MM.1S (cell line): ENCODE measurements at regions not wholly inside any gene's neighbourhood (a gene's known extent, or its start where the extent isn't known, plus 50 kb on each side); places are given as distances from the start of the nearest gene placed in this dataset.
A peak's percentile ranks its signal among the peaks of the same experiment; 100 is the strongest.
"Not testable (repeated sequence)": the region's sequence is repeated elsewhere in the genome, so short reads cannot be mapped to it uniquely, and the experiment has no call there.

ENCODE experiments used
- DNase-seq: peaks from one replicate; pipeline ENCODE4 v3.0.0-alpha.2; 2015
- H2AFZ ChIP-seq: fragments of 300-600 bp; sonication (generic); 2 replicates; pipeline ENCODE4 v1.6.0; 2016; ENCODE audit warnings: antibody characterized with exemption, low read length
- H3F3A ChIP-seq: fragments of 300-600 bp; sonication (generic); 2 replicates; pipeline ENCODE4 v1.6.1; 2016; ENCODE audit warnings: mild to moderate bottlenecking, antibody characterized with exemption, low read length, moderate library complexity, mixed read lengths; ENCODE audit not compliant: insufficient read depth
- H3K27ac ChIP-seq: fragments of 300-600 bp; sonication (generic); 2 replicates; pipeline ENCODE4 v1.5.1; 2016; ENCODE audit warnings: mild to moderate bottlenecking, low read length
- H3K27me3 ChIP-seq: fragments of 300-600 bp; sonication (generic); replicated peaks from 2 replicates; pipeline ENCODE4 v1.6.0; 2016; ENCODE audit warnings: low read length; ENCODE audit not compliant: insufficient read depth
- H3K36me3 ChIP-seq: fragments of 300-600 bp; sonication (generic); replicated peaks from 2 replicates; pipeline ENCODE4 v1.6.1; 2016; ENCODE audit warnings: mild to moderate bottlenecking, low read length, mixed read lengths; ENCODE audit not compliant: insufficient read depth
- H3K4me1 ChIP-seq: fragments of 300-600 bp; sonication (generic); 2 replicates; pipeline ENCODE4 v1.6.1; 2016; ENCODE audit warnings: low read length, mixed read lengths
- H3K4me2 ChIP-seq: fragments of 300-600 bp; sonication (generic); 2 replicates; pipeline ENCODE4 v1.6.0; 2016; ENCODE audit warnings: low read depth, low read length
- H3K4me3 ChIP-seq: fragments of 300-600 bp; sonication (generic); 2 replicates; pipeline ENCODE4 v1.5.1; 2016; ENCODE audit warnings: low read length, mixed read lengths
- H3K79me2 ChIP-seq: fragments of 300-600 bp; sonication (generic); 2 replicates; pipeline ENCODE4 v1.6.1; 2016; ENCODE audit warnings: mixed run types, low read length, mixed read lengths
- H3K9ac ChIP-seq: fragments of 300-600 bp; sonication (generic); 2 replicates; pipeline ENCODE4 v1.6.1; 2016; ENCODE audit warnings: low read length, mixed read lengths
- H3K9me2 ChIP-seq: fragments of 300-600 bp; sonication (generic); replicated peaks from 2 replicates; pipeline ENCODE4 v1.6.1; 2016; ENCODE audit warnings: mild to moderate bottlenecking, low read length, mixed read lengths; ENCODE audit not compliant: insufficient read depth
- H3K9me3 ChIP-seq: fragments of 300-600 bp; sonication (generic); replicated peaks from 2 replicates; pipeline ENCODE4 v1.6.1; 2016; ENCODE audit warnings: mild to moderate bottlenecking, low read length, mixed read lengths; ENCODE audit not compliant: insufficient read depth
- H4K20me1 ChIP-seq: fragments of 300-600 bp; sonication (generic); 2 replicates; pipeline ENCODE4 v1.6.1; 2016; ENCODE audit warnings: mild to moderate bottlenecking, low read length, moderate library complexity, mixed read lengths; ENCODE audit not compliant: insufficient read depth
- EZH2 ChIP-seq: fragments of 300-600 bp; sonication (generic); optimal IDR thresholded peaks from 2 replicates; pipeline ENCODE3; 2017; ENCODE audit warnings: low read depth, mild to moderate bottlenecking, antibody characterized with exemption, low read length, mixed read lengths
- EZH2phosphoT487 ChIP-seq: fragments of 300-600 bp; sonication (generic); IDR thresholded peaks from 2 replicates; pipeline ENCODE4 v1.6.1; 2018; ENCODE audit warnings: antibody characterized with exemption, low read length
- TF ChIP-seq, protein P1 (sequence below): fragments of 300-600 bp; sonication (generic); IDR thresholded peaks from 2 replicates; pipeline ENCODE4 v1.5.1; 2016; ENCODE audit warnings: antibody characterized with exemption, low read length, mixed read lengths

GRCh38 chr14:106613256-106613655 is 1086.9 kb downstream of the TMEM121 start:
- H3K36me3 ChIP-seq, result no peaks in the 10 kb centered on the region
- H4K20me1 ChIP-seq, result no peaks in the 10 kb centered on the region
- no peaks in the 10 kb centered on the region for H3K9me2 ChIP-seq
- H3K4me3 ChIP-seq, result no peak overlapping the region
- H2AFZ ChIP-seq, result no peak overlapping the region
- H3F3A ChIP-seq, result no peaks in the 10 kb centered on the region
- no peaks in the 10 kb centered on the region for H3K79me2 ChIP-seq
- DNase-seq, result no peak
- no peak overlapping the region for H3K4me2 ChIP-seq
- TF ChIP-seq EZH2 (no peak), EZH2phosphoT487 (no peak)
- TF ChIP-seq, protein P1, sequence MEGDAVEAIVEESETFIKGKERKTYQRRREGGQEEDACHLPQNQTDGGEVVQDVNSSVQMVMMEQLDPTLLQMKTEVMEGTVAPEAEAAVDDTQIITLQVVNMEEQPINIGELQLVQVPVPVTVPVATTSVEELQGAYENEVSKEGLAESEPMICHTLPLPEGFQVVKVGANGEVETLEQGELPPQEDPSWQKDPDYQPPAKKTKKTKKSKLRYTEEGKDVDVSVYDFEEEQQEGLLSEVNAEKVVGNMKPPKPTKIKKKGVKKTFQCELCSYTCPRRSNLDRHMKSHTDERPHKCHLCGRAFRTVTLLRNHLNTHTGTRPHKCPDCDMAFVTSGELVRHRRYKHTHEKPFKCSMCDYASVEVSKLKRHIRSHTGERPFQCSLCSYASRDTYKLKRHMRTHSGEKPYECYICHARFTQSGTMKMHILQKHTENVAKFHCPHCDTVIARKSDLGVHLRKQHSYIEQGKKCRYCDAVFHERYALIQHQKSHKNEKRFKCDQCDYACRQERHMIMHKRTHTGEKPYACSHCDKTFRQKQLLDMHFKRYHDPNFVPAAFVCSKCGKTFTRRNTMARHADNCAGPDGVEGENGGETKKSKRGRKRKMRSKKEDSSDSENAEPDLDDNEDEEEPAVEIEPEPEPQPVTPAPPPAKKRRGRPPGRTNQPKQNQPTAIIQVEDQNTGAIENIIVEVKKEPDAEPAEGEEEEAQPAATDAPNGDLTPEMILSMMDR, result no peak
- H3K9me3 ChIP-seq, result no peaks in the 10 kb centered on the region
- no peak overlapping the region for H3K27ac ChIP-seq
- H3K27me3 ChIP-seq, result no peaks in the 10 kb centered on the region
- H3K9ac ChIP-seq, result no peak overlapping the region
- no peaks in the 10 kb centered on the region for H3K4me1 ChIP-seq

GRCh38 chr14:106618471-106618951 is 1092.1 kb downstream of the TMEM121 start:
- TF ChIP-seq, protein P1, result peak; percentile 85
- H3K4me1 ChIP-seq, result not testable (repeated sequence)

GRCh38 chr14:106619606-106620005 is 1093.2 kb downstream of the TMEM121 start:
- H4K20me1 ChIP-seq, result no peaks in the 10 kb centered on the region
- no peak overlapping the region for H2AFZ ChIP-seq
- no peaks in the 10 kb centered on the region for H3K9me3 ChIP-seq
- no peaks in the 10 kb centered on the region for H3F3A ChIP-seq
- H3K4me3 ChIP-seq, result no peak overlapping the region
- no peak overlapping the region for H3K4me2 ChIP-seq
- TF ChIP-seq EZH2 (no peak), EZH2phosphoT487 (no peak)
- TF ChIP-seq, protein P1, result no peak
- H3K36me3 ChIP-seq, result no peaks in the 10 kb centered on the region
- no peaks in the 10 kb centered on the region for H3K79me2 ChIP-seq
- no peak overlapping the region for H3K27ac ChIP-seq
- H3K4me1 ChIP-seq, result no peaks in the 10 kb centered on the region
- H3K9ac ChIP-seq, result no peak overlapping the region
- no peak for DNase-seq
- no peaks in the 10 kb centered on the region for H3K9me2 ChIP-seq
- H3K27me3 ChIP-seq, result no peaks in the 10 kb centered on the region

More at GRCh38 chr14:106618471-106618951, 1092.1 kb downstream of the TMEM121 start:
- H4K20me1 ChIP-seq, H3K9me2 ChIP-seq, H3K27me3 ChIP-seq, H3K9me3 ChIP-seq, H3F3A ChIP-seq, H3K4me2 ChIP-seq, H3K27ac ChIP-seq, H3K36me3 ChIP-seq, H2AFZ ChIP-seq, H3K79me2 ChIP-seq, H3K9ac ChIP-seq, H3K4me3 ChIP-seq: not testable (repeated sequence)
- DNase-seq, result peak; percentile 63
